NCI-H2107 treated with DMSO at 0.1 percent for 48 hours (cell line): ENCODE measurements at regions not wholly inside any gene's neighbourhood (a gene's known extent, or its start where the extent isn't known, plus 50 kb on each side); places are given as distances from the start of the nearest gene placed in this dataset.
A peak's percentile ranks its signal among the peaks of the same experiment; 100 is the strongest.
"Not testable (repeated sequence)": the region's sequence is repeated elsewhere in the genome, so short reads cannot be mapped to it uniquely, and the experiment has no call there.

Experiments used
- DNase-seq: peaks from one replicate; lab custom pipeline; 2025; ENCODE audit not compliant: unreplicated experiment; lab: John Stamatoyannopoulos, UW

DNA sequence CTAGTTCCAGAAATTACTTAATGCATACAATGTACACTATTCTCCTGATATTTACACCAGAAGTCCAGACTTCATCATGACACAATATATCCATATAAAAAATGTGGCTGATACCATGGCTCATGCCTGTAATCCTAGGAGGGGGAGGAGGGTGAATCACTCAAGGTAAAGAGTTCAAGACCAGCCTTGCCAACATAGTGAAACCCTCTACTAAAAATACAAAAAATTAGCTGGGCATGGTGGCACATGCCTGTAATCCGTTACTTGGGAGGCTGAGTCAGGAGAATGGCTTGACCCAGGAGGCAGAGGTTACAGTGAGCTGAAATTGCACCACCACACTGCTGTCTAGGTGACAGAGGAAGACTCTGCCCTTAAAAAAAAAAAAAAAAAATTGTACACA lies 192.5 kb upstream of the HSFY2 start:
- no peak for DNase-seq

DNA sequence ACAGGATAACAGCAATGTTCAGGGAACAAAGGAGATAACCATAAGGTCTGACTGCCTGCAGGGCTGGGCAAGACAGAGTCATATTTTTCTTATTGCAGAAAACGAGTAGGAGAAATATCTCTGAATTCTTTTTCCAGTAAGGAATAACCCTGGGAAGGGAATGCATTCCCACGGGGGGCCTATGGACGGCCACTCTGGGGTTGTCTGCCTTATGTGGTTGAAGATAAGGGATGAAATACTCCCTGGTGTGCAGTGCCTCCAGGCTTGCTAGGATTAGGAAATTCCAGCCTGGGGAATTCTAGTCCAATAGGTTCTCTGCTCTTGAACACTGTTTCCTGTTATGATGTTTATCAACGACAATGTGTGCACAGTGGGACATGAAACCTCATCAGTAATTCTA lies 185.3 kb upstream of the HSFY2 start:
- no peak for DNase-seq

- peak; percentile 0 for DNase-seq
These were observed 178.3 kb upstream of the HSFY2 start for GRCh38 chrY:18951657-18952435.

DNA sequence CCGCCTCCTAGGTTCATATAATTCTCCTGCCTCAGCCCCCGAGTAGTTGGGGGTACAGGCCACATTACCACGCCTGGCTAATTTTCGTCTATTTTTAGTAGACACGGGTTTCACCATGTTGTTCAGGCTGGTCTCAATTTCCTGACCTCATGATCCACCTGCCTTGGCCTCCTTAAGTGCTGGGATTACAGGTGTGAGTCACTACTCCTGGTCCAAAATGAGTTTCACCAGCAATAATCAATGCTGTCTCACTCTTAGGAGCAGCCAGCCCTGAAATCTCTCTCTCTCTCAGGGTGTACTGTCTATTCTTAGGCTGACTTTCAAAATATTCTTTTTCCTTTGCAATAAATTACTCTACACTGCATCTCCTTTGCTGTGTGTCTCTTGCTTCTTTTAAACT lies 177.5 kb upstream of the HSFY2 start:
- DNase-seq = peak; percentile 0

- no peak for DNase-seq
These were observed 163.3 kb upstream of the HSFY2 start for GRCh38 chrY:18936831-18937230.

DNA sequence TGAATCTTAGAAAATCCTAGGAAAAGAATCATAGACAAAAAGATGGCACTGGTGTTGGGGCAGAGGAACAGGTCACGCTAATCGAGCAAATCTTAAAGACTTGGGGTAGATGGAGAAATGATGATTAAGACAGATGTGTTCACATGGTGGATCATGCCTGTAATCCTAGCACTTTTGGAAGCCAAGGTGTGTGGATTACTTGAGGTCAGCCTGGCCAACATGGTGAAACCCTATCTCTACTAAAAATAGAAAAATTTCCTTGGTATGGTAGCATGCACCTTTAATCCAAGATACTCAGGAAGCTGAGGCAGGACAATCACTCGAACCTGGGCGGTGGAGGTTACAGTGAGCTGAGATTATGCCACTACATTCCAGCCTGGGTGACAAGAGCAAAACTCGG lies 145.7 kb upstream of the HSFY2 start:
- DNase-seq = no peak

GRCh38 chrY:18912846-18913245 lies 139.3 kb upstream of the HSFY2 start:
- DNase-seq = no peak

GRCh38 chrY:18909846-18910245 lies 136.3 kb upstream of the HSFY2 start:
- no peak for DNase-seq

DNA sequence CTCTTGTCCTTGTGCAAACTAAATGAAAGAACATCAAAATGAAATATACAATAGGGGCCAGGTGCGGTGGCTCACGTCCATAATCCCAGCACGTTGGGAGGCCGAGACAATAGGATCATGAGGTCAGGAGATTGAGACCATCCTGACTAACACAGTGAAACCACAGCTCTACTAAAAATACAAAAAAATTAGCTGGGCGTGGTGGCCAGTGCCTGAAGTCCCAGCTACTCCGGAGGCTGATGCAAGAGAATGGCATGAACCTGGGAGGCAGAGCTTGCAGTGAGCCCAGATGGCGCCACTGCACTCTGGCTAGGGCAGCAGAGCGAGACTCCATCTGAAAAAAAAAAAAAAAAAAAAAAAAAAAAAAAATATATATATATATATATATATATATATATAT lies 132.7 kb upstream of the HSFY2 start:
- DNase-seq = not testable (repeated sequence)

GRCh38 chrY:18904296-18904695 lies 130.8 kb upstream of the HSFY2 start:
- DNase-seq = no peak

GRCh38 chrY:18891994-18892393 lies 118.5 kb upstream of the HSFY2 start:
- no peak for DNase-seq

DNA sequence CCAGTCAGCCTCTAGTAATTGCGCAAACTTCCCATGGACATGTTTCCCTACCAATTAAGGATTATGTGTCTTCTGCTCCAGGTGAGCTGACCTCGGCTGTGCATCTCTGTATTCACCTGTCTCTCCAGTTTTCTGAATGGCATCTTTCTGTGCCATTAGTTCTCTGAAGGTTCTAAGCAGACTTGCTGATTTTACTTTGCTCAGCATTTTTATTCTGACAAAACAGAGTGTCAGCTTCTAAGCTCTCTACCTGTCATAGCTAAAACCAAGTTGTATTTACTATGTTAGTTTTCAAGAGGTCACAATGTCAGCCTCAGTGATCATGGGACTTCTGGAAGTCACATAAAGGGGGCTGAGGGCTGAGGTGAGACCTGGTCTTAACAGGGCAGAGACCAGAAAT lies 116.0 kb upstream of the HSFY2 start:
- DNase-seq = no peak

DNA sequence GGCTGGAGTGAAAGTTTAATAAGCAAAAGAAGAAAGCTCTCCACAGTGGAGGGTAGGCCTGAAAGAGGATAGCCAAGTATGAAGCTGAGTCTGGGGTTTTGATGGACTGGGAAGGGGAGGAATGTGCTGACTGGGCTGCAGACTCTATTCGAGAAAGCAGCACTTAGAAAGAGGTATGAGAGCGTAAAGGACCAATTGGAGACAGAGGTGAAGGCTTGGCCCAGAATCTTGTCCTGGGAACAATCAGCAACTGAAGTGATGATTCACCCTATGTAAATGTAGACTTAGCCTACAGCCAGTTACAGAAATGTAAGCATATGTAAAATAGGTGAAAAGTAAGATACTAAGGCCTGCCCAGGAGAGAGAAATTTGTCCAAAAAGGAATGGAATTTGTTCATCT lies 111.2 kb upstream of the HSFY2 start:
- no peak for DNase-seq

DNA sequence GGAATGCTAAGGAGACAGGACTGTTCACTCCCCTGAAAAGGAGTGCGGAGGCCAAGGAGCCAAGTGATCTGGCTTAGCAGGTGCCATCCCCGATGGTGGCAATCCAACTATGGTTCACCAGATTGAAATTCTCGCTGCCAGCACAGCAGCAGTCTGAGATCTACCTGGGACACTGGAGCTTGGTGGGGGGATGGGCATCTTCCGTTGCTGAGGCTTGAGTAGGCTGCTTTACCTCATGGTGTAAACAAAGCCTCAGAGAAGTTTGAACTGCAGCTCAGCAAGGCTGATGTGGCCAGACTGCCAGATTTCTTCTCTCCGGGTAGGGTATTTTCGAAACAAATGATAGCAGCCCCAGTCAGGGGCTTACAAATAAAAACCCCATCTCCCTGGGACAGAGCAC lies 95.6 kb upstream of the HSFY2 start:
- DNase-seq = not testable (repeated sequence)

DNA sequence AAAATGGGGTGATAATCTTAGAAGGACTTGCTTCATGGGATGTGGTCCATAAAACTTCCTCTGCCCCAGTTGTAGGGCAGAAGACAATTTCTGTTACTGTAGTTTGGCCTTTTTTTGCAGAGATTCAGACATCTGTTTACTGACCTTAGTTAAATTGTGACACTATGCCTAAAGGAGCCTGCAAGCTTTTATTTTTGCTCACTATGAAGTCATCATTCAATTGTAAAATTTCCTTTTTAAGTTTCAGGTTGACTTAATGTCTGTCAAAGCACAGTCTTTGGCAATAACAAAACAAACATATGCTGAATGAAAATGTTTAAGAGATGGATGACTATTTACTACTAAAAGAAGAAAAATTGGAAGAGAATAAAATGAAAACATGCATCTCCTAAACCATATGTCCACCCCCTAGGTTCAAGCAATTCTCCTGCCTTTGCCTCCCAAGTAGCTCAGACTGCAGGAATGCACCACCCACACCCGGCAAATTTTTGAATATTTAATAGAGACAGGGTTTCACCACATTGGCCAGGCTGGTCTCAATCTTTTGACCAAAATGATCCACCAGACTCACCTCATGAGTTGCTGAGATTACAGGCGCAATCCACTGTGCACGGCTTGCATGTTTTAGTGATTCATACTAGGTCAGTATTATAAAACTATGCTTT lies 93.5 kb upstream of the HSFY2 start:
- DNase-seq = not testable (repeated sequence)

DNA sequence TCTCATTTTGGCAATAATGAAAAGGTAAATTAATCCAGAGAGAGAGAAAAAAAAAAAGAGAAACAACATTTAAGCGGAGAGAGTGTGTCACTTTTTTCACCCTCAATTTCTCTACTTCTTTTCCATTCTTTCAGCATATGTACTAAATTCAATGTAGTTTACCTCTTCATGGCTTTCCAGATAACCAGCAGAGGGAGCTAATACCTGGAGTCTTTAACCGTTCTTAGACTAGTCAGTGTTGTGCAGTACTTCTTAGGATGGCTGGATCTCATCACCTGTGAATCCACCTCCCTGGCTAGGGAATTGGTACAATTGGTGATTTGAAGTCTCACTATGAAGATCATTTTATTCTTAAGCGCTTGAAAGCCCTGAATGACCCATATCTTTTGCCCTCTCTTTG lies 87.3 kb upstream of the HSFY2 start:
- DNase-seq = not testable (repeated sequence)

DNA sequence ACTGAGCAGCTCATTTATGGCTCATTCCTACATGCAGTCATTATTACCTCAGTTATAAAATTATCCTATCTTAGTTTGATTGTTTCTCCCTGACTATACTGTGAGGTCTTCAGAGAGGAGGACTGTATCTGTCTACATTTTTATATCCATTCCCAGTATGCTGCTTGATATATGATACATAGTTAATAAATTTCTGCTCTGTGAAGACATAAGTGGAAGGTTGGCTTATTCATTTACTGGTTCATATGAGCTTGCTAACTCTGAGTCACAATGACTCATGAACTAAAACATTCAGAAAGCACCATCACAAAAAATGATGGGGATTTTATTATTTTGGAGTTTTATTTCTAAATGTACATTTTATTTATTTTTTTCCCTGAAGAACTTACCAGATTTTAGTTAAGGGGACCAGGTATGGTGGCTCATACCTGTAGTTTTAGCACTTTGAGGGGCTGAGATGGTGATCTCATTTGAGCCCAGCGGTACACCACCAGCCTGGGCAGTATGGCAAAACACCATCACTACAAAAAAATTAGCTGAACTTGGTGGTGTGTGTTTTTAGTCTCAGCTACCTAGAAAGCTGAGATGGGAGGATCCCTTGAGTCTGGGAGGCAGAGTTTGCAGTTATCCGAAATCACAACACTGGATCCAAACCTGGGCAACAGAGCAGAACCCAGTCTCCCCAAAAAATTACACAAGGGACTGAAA lies 85.1 kb upstream of the HSFY2 start:
- not testable (repeated sequence) for DNase-seq

- not testable (repeated sequence) for DNase-seq
These were observed 81.6 kb upstream of the HSFY2 start for GRCh38 chrY:18855184-18855583.

- not testable (repeated sequence) for DNase-seq
These were observed 79.8 kb upstream of the HSFY2 start for GRCh38 chrY:18853323-18853722.

GRCh38 chrY:18836643-18837042 lies 63.1 kb upstream of the HSFY2 start:
- not testable (repeated sequence) for DNase-seq
